GOT3 (cell line): ENCODE measurements at regions not wholly inside any gene's neighbourhood (a gene's known extent, or its start where the extent isn't known, plus 50 kb on each side); places are given as distances from the start of the nearest gene placed in this dataset.
"Not testable (repeated sequence)": the region's sequence is repeated elsewhere in the genome, so short reads cannot be mapped to it uniquely, and the experiment has no call there.

Experiments
- DNase-seq: peaks from one replicate; lab custom pipeline; 2025; ENCODE audit warnings: mixed read lengths; lab: John Stamatoyannopoulos, UW

- no peak for DNase-seq
These were observed 518.0 kb downstream of the KCNT2 start for GRCh38 chr1:196090226-196090625.

GRCh38 chr1:196088541-196088940, 519.7 kb downstream of the KCNT2 start:
- no peak for DNase-seq

GRCh38 chr1:196078691-196079090, 529.5 kb downstream of the KCNT2 start:
- no peak for DNase-seq

GRCh38 chr1:196075621-196076020, 532.6 kb downstream of the KCNT2 start:
- no peak for DNase-seq

- no peak for DNase-seq
These were observed 534.1 kb downstream of the KCNT2 start for GRCh38 chr1:196074182-196074581.

GRCh38 chr1:196071447-196071846, 536.8 kb downstream of the KCNT2 start:
- DNase-seq = no peak

GRCh38 chr1:196070940-196071339, 537.3 kb downstream of the KCNT2 start:
- no peak for DNase-seq

- no peak for DNase-seq
These were observed 544.3 kb downstream of the KCNT2 start for GRCh38 chr1:196063952-196064351.

GRCh38 chr1:196063294-196063693, 544.9 kb downstream of the KCNT2 start:
- DNase-seq = no peak

GRCh38 chr1:196060539-196060938, 547.7 kb downstream of the KCNT2 start:
- no peak for DNase-seq

GRCh38 chr1:196059210-196059609, 549.0 kb downstream of the KCNT2 start:
- DNase-seq = no peak

GRCh38 chr1:196056966-196057365, 551.3 kb downstream of the KCNT2 start:
- no peak for DNase-seq

- DNase-seq = no peak
These were observed 558.8 kb downstream of the KCNT2 start for GRCh38 chr1:196049407-196049806.

GRCh38 chr1:196043268-196043667, 565.0 kb downstream of the KCNT2 start:
- no peak for DNase-seq

- DNase-seq = no peak
These were observed 574.0 kb downstream of the KCNT2 start for GRCh38 chr1:196034080-196034706.

GRCh38 chr1:196031387-196031786, 576.9 kb downstream of the KCNT2 start:
- DNase-seq = not testable (repeated sequence)

GRCh38 chr1:196030455-196030854, 577.8 kb downstream of the KCNT2 start:
- DNase-seq = no peak

GRCh38 chr1:196029410-196029809, 578.8 kb downstream of the KCNT2 start:
- no peak for DNase-seq

GRCh38 chr1:196027127-196027526, 581.1 kb downstream of the KCNT2 start:
- no peak for DNase-seq

- not testable (repeated sequence) for DNase-seq
These were observed 587.1 kb downstream of the KCNT2 start for GRCh38 chr1:196021174-196021573.

- no peak for DNase-seq
These were observed 598.9 kb downstream of the KCNT2 start for GRCh38 chr1:196009362-196009761.

- DNase-seq = no peak
These were observed 600.5 kb downstream of the KCNT2 start for GRCh38 chr1:196007763-196008162.

- no peak for DNase-seq
These were observed 602.8 kb downstream of the KCNT2 start for GRCh38 chr1:196005426-196005825.

- not testable (repeated sequence) for DNase-seq
These were observed 603.9 kb downstream of the KCNT2 start for GRCh38 chr1:196004388-196004787.
